HG03045 (cell line): ENCODE measurements at regions not wholly inside any gene's neighbourhood (a gene's known extent, or its start where the extent isn't known, plus 50 kb on each side); places are given as distances from the start of the nearest gene placed in this dataset.
A peak's percentile ranks its signal among the peaks of the same experiment; 100 is the strongest.

ENCODE experiments used
- ATAC-seq: cut with Tn5 transposase; IDR thresholded peaks from one replicate; pipeline ENCODE4 v1.9.1; 2021; ENCODE audit warnings: mild to moderate bottlenecking, moderate library complexity; ENCODE audit not compliant: unreplicated experiment

DNA sequence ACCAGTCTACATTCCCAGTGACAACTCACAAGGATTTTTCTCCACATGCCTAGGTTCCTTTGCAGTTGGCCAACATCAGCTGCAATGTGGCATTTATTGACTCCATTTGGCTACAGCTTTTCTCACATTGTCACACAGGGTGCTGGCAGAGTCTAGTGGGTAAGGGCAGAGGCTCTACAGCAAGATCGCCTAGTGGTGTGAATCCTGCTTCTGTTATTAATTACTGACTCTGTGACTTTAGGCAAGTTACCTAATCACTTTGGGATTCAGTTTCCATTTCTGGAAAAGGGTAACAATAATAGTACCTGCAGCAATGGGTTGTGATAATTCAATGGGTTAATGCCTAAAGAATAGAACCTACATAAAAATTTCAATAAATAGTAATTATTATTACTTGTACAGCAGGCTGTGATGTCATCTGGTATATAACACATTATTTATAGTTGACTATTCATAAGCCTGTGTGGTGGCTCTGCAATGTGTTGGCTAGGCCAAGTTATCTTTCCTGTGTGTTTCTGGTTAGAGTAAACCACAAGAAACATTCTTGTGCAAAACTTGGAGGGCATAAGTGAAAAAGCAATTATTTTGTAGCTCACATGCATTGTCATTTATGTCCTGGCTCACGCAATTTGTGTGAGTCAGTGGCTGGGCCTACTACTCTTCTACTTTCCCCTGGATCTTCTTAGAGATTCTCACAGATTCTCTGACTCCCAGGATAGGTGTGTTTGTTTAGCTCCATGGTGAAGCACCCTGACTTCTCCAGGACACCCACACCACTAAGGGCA, 59.5 kb downstream of the PTGS2 start:
- no peak for ATAC-seq

- ATAC-seq = peak; percentile 100
Measured at GRCh38 chr1:186618401-186619170, 61.6 kb downstream of the PTGS2 start.

DNA sequence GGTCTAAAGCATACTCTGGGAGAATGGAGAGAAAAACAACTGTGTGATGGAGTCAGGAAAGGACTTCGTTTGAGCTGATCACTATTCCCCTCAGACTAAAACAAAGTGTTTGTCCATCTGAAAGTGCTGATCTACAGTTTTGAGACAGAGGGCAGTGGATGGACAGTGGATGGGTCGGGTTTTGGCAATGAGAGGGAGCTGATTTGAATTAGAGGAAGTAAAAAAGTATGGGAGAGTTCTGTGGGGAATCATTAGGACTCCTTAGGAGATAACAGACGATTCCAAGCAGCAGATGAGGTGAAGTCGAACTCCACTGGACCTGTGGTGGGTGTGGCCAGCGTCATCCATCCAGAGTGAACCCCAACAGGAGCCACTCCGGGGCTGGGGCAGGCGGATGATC, 62.3 kb downstream of the PTGS2 start:
- no peak for ATAC-seq

GRCh38 chr1:186616511-186616910, 63.7 kb downstream of the PTGS2 start:
- ATAC-seq = no peak

GRCh38 chr1:186615332-186615731, 64.9 kb downstream of the PTGS2 start:
- no peak for ATAC-seq

- ATAC-seq = no peak
Measured at GRCh38 chr1:186611156-186611555, 69.1 kb downstream of the PTGS2 start.

- ATAC-seq = no peak
Measured at GRCh38 chr1:186609183-186609582, 71.0 kb downstream of the PTGS2 start.

DNA sequence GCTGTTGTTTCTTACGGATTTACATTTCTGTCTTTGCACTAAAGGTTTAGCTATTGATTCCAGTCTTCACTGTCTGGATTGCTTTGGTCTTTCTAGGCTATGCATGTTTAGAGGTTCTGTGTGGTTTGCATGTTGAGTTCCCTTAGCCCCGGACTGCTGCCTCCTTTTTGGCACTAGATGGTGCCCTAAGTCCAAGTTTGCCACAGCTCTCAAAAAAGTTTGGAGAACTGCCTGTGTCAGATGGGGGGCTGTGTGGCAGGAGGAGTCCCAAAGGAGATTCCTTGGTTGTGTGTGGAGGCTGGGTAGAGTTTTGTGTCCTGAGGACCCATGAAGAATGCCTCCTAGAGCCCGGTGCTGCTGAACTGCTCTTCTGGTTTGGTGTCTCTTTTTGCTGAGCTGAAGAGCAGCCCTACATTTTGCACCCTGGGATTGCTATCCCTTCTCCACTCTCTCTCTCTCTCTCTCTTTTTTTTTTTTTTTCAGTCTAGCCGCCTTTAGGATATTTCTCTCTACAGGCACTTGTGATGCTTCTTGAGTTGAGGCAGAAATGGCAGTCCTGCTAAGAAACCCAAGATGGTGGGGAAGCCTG, 74.4 kb downstream of the PTGS2 start:
- peak; percentile 75 for ATAC-seq

DNA sequence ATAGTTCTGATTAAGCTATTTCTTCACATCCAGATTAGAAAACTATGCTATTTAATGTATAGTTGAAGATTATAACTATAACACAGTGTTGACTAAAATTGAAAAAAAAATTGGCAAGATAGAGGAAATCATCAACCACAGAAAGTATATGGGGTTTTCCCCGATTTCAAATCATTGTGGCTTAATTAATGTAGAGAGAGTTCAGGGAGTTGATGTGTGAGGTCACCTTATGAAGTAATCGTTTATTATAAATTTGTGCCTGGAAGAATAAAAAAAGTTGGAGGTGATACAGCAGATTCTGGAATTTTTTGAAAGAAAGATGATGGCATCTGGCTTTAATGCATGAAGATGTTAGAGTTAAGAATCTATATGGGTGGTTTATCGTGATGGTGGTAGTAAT, 84.3 kb downstream of the PTGS2 start:
- no peak for ATAC-seq

- ATAC-seq = no peak
Measured at GRCh38 chr1:186578325-186579016, 101.8 kb downstream of the PTGS2 start.

DNA sequence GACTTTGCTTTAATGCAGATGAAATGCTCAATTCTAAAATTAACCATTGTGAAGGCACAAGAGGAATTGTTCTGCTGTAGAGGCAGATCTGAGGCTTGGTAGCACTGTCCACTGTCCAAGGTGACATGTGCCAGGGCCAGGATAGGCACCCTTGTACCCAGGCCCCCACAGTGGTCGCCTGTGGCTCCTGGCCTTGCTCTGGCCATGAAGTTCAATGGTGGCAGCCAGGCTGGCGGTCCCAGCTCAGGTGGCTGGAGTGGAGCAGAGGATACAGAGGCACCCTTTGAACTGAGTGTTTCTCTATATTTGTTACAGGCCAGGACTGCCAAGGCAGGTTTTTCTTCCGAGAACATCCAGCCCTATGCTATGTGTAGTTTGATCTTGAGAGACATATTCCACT, 102.6 kb downstream of the PTGS2 start:
- no peak for ATAC-seq

- no peak for ATAC-seq
Measured at GRCh38 chr1:186577216-186577615, 103.0 kb downstream of the PTGS2 start.

- ATAC-seq = no peak
Measured at GRCh38 chr1:186575348-186575747, 104.9 kb downstream of the PTGS2 start.

DNA sequence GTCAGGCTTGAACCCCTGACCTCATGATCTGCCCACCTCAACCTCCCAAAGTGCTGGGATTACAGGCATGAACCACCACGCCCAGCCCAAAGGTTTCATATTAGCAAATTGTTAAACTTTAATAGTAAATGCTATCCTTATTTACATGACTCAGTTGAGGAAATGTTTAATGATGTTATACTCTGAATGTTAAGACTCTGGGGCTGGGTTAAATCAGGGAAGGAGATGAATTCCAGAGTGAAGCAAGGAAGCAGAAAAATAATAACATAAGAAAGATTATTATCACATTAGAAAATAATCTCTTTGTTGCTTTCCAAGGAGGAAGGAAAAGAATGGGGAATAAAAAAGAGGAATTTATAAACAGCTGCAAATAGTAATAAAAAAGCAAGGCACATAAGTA, 105.3 kb downstream of the PTGS2 start:
- no peak for ATAC-seq

GRCh38 chr1:186572509-186572908, 107.7 kb downstream of the PTGS2 start:
- ATAC-seq = no peak

DNA sequence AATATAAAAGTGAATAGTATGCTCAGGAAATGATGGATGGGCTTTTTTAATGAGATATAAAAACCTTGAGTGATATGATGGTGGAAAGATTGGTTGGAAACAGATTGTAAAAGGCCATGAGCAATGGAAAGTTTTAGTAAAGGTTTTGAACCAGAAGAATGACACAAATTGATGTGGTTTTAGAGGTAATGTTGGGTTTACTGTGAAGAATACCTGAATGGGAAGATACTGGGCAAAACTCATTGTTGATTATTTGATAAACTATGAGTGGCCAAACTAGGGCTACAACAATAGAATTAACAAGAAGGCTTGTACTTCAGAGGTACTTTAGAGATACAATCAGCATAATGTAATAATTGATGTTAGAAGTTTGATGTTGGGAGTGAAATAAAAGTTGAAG, 108.5 kb downstream of the PTGS2 start:
- no peak for ATAC-seq

DNA sequence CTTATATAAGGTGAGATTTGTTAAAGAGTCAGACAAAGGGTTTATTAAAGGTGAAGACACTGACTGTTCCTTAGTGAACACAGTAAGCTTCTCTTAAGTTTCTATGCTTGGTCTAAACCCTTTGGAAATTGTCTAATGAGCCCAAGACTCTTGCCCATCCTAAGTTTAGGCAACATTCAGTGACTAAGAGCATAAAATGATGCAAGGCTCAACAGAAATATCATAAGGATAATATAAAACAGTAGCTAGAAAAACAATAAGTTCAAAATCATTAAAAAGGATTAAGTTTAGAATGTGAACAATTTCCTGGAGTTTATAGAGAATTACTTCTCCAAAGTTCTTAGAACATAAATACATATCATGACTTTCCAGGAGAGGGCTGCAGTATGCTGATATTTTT, 108.9 kb upstream of the PDC start:
- no peak for ATAC-seq

DNA sequence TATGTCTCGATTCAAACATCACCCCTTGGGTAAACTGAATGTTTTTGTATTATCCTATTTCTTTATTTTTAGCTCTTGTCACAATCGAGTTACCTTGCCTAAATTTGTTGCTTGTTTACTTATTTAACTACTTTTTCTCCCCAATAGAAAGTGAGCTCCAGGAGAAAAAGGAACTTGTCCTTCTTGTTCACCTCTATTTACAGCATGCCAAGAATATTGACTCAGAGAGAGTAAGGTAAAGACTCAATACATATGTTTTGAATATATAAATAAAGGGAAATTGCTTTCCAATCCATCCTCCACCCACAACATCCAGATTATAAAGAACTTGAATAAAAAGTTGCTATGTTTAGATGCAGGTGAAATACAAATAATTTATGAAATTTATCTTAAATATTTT, 107.3 kb upstream of the PDC start:
- no peak for ATAC-seq

GRCh38 chr1:186566140-186566855, 105.4 kb upstream of the PDC start:
- no peak for ATAC-seq

GRCh38 chr1:186564582-186564981, 103.7 kb upstream of the PDC start:
- ATAC-seq = no peak

- no peak for ATAC-seq
Measured at GRCh38 chr1:186559601-186560116, 98.7 kb upstream of the PDC start.
